Liver (tissue), 3 donors: ENCODE measurements at regions not wholly inside any gene's neighbourhood (a gene's known extent, or its start where the extent isn't known, plus 50 kb on each side); places are given as distances from the start of the nearest gene placed in this dataset.

ENCODE experiments used
- EGR1 ChIP-seq, 2 donors: IDR thresholded peaks; 2 replicates each; pipeline ENCODE4 v1.6.1; 2016 to 2018; ENCODE audit warnings: antibody characterized with exemption in 2 of 2, low read depth in 2 of 2
- FOXA2 ChIP-seq: IDR thresholded peaks from 2 replicates; pipeline ENCODE4 v1.6.1; 2016; ENCODE audit warnings: antibody characterized with exemption
- GABPA ChIP-seq, 2 donors: IDR thresholded peaks in 1 of 2; conservative IDR thresholded peaks in 1 of 2; 2 replicates each; pipeline ENCODE4 v1.6.1; 2016; ENCODE audit warnings: antibody characterized with exemption in 2 of 2, mild to moderate bottlenecking in 1 of 2, moderate library complexity in 1 of 2
- JUND ChIP-seq, 2 donors: IDR thresholded peaks; 2 replicates each; pipeline ENCODE4 v1.6.1; 2016; ENCODE audit warnings: antibody characterized with exemption in 2 of 2
- NR2F2 ChIP-seq: IDR thresholded peaks from 2 replicates; pipeline ENCODE4 v1.6.1; 2016; ENCODE audit warnings: antibody characterized with exemption
- SP1 ChIP-seq: IDR thresholded peaks from 2 replicates; pipeline ENCODE4 v1.6.1; 2018; ENCODE audit warnings: antibody characterized with exemption, mild to moderate bottlenecking
- YY1 ChIP-seq: IDR thresholded peaks from 2 replicates; pipeline ENCODE4 v1.6.1; 2016; ENCODE audit warnings: antibody characterized with exemption, mild to moderate bottlenecking
- TF ChIP-seq, protein P1 (sequence below): fragments of 150-350 bp; IDR thresholded peaks from 2 replicates; pipeline ENCODE4 v1.5.1; 2017; ENCODE audit warnings: improper control_type of control experiment, low read depth, low read length; ENCODE audit not compliant: missing input control
- TF ChIP-seq, protein P2 (sequence below): IDR thresholded peaks from 2 replicates; pipeline ENCODE4 v1.6.1; 2016; ENCODE audit warnings: antibody characterized with exemption
- TF ChIP-seq, protein P3 (sequence below): IDR thresholded peaks from 2 replicates; pipeline ENCODE4 v1.6.1; 2016; ENCODE audit warnings: antibody characterized with exemption, mild to moderate bottlenecking
- donor health status: healthy.
- donor health status: healthy.

- TF ChIP-seq, protein P1, sequence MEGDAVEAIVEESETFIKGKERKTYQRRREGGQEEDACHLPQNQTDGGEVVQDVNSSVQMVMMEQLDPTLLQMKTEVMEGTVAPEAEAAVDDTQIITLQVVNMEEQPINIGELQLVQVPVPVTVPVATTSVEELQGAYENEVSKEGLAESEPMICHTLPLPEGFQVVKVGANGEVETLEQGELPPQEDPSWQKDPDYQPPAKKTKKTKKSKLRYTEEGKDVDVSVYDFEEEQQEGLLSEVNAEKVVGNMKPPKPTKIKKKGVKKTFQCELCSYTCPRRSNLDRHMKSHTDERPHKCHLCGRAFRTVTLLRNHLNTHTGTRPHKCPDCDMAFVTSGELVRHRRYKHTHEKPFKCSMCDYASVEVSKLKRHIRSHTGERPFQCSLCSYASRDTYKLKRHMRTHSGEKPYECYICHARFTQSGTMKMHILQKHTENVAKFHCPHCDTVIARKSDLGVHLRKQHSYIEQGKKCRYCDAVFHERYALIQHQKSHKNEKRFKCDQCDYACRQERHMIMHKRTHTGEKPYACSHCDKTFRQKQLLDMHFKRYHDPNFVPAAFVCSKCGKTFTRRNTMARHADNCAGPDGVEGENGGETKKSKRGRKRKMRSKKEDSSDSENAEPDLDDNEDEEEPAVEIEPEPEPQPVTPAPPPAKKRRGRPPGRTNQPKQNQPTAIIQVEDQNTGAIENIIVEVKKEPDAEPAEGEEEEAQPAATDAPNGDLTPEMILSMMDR, result no peak
- TF ChIP-seq, protein P2, sequence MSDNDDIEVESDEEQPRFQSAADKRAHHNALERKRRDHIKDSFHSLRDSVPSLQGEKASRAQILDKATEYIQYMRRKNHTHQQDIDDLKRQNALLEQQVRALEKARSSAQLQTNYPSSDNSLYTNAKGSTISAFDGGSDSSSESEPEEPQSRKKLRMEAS, result no peak
- TF ChIP-seq, protein P3, sequence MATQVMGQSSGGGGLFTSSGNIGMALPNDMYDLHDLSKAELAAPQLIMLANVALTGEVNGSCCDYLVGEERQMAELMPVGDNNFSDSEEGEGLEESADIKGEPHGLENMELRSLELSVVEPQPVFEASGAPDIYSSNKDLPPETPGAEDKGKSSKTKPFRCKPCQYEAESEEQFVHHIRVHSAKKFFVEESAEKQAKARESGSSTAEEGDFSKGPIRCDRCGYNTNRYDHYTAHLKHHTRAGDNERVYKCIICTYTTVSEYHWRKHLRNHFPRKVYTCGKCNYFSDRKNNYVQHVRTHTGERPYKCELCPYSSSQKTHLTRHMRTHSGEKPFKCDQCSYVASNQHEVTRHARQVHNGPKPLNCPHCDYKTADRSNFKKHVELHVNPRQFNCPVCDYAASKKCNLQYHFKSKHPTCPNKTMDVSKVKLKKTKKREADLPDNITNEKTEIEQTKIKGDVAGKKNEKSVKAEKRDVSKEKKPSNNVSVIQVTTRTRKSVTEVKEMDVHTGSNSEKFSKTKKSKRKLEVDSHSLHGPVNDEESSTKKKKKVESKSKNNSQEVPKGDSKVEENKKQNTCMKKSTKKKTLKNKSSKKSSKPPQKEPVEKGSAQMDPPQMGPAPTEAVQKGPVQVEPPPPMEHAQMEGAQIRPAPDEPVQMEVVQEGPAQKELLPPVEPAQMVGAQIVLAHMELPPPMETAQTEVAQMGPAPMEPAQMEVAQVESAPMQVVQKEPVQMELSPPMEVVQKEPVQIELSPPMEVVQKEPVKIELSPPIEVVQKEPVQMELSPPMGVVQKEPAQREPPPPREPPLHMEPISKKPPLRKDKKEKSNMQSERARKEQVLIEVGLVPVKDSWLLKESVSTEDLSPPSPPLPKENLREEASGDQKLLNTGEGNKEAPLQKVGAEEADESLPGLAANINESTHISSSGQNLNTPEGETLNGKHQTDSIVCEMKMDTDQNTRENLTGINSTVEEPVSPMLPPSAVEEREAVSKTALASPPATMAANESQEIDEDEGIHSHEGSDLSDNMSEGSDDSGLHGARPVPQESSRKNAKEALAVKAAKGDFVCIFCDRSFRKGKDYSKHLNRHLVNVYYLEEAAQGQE, result no peak
- TF ChIP-seq YY1, result no peak
- TF ChIP-seq SP1, result no peak
- no peak for TF ChIP-seq EGR1 (IDR thresholded peaks at IDR 0.05; ENCODE audit: low read depth in 2 of 2)
- TF ChIP-seq FOXA2, result no peak
- no peak for TF ChIP-seq GABPA (IDR thresholded peaks at IDR 0.05 in 1 of 2, conservative IDR thresholded peaks at IDR 0.05 in 1 of 2)
- TF ChIP-seq NR2F2, result no peak
- no peak for TF ChIP-seq JUND (IDR thresholded peaks at IDR 0.05)
These were observed 73.1 kb downstream of the IRF8 start for GRCh38 chr16:85971902-85972638.
